ENCODE measurements at regions not wholly inside any gene's neighbourhood (a gene's known extent, or its start where the extent isn't known, plus 50 kb on each side); places are given as distances from the start of the nearest gene placed in this dataset.

DNA sequence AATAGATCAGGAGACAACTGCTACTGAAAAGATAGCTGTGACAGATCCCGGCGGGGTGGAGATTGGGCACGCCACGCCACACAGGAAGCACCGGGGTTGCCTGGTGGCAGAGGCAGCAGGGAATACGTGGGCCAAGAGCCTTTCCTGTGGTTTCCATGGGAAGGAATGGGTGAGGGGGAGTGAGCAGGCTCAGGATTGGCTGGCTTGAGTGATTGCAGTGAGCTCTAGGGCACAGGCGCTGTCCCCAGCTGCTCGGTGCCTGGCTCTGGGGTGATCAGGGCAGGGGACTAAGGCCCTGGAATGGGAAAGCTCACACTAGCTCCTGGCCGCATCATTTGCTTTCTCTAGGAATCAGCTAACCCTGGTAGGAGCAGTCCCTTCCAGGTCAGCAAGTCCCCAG is 166.1 kb downstream of the USP12 start:
- TF ChIP-seq, protein P1, sequence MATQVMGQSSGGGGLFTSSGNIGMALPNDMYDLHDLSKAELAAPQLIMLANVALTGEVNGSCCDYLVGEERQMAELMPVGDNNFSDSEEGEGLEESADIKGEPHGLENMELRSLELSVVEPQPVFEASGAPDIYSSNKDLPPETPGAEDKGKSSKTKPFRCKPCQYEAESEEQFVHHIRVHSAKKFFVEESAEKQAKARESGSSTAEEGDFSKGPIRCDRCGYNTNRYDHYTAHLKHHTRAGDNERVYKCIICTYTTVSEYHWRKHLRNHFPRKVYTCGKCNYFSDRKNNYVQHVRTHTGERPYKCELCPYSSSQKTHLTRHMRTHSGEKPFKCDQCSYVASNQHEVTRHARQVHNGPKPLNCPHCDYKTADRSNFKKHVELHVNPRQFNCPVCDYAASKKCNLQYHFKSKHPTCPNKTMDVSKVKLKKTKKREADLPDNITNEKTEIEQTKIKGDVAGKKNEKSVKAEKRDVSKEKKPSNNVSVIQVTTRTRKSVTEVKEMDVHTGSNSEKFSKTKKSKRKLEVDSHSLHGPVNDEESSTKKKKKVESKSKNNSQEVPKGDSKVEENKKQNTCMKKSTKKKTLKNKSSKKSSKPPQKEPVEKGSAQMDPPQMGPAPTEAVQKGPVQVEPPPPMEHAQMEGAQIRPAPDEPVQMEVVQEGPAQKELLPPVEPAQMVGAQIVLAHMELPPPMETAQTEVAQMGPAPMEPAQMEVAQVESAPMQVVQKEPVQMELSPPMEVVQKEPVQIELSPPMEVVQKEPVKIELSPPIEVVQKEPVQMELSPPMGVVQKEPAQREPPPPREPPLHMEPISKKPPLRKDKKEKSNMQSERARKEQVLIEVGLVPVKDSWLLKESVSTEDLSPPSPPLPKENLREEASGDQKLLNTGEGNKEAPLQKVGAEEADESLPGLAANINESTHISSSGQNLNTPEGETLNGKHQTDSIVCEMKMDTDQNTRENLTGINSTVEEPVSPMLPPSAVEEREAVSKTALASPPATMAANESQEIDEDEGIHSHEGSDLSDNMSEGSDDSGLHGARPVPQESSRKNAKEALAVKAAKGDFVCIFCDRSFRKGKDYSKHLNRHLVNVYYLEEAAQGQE (IDR thresholded peaks at IDR 0.05; ENCODE audit: insufficient read depth in 1 of 2, low read depth in 2 of 2, low read length in 2 of 2), result no peak
- no peak for TF ChIP-seq POLR2AphosphoS5 (IDR thresholded peaks at IDR 0.05; ENCODE audit: low read depth, low read length)
- no peak for TF ChIP-seq TAF1 (IDR thresholded peaks at IDR 0.05; ENCODE audit: borderline replicate concordance, insufficient read depth, low read length)
- no peak for TF ChIP-seq SIN3A (IDR thresholded peaks at IDR 0.05; ENCODE audit: borderline replicate concordance, insufficient read depth, low read length)
